ENCODE measurements at regions not wholly inside any gene's neighbourhood (a gene's known extent, or its start where the extent isn't known, plus 50 kb on each side); places are given as distances from the start of the nearest gene placed in this dataset.

DNA sequence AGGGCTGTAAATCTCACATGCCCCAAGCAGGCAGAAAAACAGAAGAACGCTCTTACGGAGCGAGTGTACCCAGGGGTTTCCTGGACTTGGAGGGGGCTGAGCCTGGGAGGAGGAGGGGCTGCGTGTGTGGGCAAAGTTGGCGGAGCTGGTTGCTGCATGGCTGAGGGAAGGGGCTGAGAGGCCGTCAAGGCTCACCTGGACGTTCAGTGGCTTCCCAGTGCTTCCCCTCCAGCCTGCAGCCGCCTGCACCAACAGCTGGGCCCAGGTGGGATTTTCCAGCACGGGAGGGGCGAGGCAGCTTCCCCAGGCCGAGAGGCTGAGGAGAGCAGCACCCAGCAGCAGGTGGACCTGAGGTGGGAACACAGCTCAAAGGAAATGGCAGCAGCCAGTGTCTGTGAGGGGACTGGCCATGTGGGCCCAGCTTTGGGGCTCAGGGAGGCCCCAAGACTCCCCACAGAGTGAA is 70.6 kb upstream of the CTDP1 start:
- no peak for DNase-seq (ENCODE audit: low read depth in 4 of 4, low spot score in 3 of 4)

DNA sequence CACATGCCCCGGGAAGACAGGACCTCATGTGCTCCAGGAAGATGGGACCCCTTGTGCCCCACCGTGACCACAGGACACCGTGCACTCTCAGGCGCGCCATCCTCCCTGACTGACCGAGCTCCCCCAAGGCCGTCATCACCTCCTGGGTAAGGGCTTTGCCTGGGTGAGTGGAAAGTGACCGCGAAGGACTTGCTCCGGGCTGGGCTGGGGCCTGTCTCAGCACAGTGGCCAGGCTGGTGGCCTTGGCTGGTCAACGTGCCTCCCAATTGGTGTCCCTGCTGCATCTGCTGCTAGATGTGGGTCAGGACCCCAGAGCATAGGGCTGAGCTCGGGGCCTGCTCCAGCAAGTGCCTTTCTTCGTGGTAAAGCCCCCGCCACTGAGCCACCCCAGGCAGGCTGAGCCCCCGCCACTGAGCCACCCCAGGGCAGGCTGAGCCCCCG is 69.7 kb upstream of the CTDP1 start:
- DNase-seq (ENCODE audit: low read depth in 4 of 4, low spot score in 3 of 4): no peak

DNA sequence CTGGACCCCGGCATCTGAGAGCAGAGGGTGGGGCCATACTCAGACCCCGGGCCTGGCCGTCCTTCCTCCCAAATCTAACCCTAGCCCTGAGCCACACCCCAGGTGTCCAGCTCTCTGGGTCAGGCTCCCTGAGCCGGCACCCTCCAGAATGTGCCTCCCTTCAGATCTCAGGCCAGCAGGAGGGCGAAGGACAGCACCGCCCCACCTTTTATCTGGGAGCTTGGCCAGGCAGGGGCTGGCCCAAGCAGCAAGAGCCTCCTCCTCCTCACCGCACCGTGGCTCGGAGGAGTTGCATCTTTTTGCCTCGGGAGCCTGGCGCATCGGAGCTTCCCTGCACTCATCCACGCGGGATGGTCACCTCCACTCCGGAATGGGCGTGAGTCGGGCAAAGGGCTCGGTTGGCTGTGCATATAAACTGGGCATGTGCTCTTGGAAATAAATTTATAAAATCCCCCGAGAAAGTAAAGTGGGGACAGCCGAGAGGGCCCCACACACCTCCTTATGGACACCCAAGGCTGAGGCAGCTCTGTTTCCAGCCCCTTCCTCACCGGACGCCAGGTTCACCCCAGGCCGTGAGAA is 69.1 kb upstream of the CTDP1 start:
- no peak for DNase-seq (ENCODE audit: low read depth in 4 of 4, low spot score in 3 of 4)

DNA sequence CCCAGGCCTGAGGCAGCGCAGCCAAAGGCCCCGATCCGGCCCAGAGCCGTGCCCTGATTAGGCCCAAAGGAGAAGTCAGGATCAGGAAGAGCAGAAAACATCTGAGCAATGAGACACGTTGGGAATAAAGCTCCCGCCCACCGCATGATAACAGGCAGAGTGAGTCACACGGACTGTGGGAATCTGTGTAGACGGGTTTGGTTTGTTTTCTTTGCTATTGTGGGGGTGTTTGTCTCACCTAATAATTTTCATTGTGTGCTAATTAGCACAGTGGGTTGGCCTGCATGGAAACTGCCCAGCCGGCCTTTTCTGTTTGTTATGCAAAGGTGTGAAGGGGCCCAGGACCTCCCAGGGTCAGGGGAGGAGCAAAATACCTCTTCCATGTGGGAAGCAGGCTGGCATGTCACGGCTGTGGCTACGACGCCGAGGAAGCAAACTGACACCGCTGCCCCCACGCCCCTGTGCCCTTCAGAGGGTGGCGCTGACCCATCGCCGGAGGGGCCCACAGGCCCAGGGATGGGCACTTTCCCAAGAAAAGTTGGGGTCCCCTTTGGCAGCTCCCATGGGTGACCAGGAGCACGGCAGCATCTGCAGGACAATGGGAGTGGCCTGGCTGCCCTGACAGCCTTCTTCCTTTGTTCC is 68.4 kb upstream of the CTDP1 start:
- no peak for DNase-seq (ENCODE audit: low read depth in 4 of 4, low spot score in 3 of 4)

DNA sequence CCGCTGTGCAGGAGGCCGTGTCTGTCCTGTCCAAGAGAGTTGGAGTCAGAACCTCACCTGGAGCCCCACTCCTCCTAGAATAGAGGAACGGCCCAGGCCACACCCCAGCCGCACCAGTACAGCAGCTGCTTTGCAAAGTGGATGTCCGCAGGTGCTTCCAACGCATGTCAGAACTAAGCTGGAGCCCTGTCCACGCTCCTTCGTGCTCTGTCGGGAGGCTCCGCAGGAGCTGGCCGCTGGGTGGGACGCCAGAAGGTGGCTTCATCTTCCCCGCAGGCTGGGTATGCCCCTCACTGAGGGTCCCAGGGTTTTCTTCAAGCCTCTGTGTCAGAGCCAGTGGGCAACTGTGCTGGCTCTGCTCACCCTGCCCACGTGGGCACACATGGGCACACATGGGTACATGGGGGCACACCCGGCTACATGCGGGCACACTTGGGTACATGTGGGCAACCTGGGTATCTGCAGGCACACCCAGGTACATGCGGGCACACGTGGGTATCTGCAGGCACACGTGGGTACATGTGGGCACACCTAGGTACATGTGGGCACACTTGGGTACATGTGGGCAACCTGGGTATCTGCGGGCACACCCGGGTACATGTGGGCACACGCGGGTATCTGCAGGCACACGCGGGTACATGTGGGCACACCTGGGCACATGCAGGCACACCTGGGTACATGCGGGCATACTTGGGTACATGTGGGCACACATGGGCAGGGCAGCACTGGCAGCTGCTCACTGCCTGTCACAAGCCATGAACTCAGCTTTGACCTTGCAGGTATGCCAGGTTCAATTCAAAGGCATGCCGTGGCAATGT is 67.1 kb upstream of the CTDP1 start:
- DNase-seq (ENCODE audit: low read depth in 4 of 4, low spot score in 3 of 4): no peak

DNA sequence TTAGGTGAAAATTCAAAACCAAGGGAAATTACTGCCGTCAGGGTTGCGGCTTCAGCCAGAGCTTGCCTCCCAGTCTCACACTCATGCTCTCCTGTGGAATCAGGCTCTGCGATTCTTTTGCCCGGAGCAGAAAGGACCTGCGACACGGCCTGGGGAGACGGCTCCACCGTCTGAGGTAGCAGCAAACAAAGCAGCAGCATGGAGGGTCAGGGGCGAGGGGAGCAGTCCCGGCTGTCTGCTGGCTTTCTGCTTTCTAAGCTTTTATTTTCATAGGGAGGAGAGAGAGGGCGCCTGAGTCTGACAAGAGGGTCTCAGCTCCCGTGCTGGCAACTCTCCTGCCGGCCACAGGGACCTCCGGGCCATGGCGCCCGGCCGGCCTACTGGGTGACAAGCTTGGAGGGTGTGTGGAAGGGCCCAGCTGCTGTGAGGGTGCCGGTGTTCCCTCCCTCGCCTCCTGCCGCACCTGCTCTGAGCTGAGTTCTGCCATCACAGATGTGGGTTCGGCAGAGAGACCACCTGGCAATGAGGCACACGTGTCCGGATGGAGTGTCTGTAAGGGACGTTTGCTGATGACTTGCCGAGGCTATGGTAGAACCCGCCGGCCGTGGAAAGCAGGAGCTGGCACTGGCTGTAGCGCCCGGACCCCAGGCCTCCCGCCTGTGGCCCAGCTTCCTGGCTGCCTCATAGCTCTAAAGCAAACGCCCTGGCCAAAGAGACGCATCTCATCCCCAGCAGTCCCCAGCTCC is 66.2 kb upstream of the CTDP1 start:
- DNase-seq (ENCODE audit: low read depth in 4 of 4, low spot score in 3 of 4): no peak

DNA sequence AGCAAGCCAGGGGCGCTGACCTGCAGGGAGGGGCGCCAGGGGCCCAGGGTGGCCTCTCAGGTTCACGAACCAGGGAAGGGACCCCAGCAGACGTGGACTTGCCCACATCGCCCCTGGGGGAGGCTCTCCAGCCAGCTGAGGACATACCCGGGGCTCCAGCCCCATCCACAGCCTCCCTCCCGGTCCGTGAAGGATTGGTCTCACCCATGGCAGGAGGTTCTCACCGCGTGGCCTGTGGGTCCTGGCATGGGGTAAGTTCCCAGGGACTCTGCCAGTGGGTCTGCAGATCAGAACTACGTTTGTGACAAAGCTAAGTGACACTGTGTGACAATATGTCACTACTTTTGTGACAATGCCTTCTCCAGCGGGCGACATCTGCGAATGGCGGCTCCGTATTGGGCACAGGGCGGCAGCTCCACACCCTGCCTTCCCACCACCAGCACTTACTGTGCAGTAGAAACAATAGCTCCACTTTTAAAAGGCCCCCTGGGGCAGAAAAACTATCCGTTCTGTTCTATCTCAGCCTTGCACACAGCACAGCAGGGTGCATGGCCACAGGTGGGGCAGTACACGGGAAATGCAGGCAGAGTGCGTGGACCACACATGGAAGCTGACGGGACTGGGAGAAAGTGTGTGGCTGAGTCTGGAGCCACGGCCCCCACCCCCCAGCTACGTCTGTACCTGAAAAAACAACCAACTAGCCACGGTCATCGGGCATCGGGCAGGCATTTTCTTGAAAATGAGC is 65.2 kb upstream of the CTDP1 start:
- no peak for DNase-seq (ENCODE audit: low read depth in 4 of 4, low spot score in 3 of 4)

DNA sequence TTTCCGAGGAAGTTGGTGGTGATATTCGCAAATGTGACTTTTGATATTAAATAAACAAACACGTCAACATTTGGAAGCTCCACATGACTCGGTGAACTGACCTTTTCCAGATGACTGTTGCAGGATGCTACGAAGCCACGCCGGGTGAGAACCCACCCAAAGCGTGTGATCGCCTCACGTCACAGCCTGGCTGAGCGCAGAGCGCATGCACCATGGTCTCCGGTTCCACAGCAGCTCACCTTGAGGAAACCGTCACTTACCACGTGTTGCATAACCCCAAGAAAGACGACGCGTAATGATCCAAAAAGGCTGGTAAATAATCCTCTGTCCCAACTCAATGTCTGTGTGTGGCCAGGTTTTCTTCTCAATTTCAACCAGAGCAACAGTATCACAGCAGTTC is 64.5 kb upstream of the CTDP1 start:
- no peak for DNase-seq (ENCODE audit: low read depth in 4 of 4, low spot score in 3 of 4)

DNA sequence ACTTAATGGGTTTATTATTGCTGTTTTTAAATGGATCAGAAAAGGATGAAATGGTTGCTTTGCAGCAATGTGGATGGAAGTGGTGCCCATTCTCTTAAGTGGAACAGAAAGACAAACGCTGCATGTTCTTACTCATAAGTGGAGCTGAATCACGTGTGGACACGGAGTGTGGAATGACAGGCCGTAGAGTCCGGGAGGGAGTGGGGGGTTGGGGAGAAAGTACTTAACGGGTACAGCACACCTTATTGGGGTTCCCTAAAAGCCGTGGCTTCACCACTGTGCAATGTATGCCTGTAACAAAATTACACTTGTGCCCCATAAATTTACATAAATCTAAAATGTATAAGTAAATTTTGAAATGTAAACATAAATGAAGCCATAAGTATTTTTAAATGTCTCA is 64.0 kb upstream of the CTDP1 start:
- no peak for DNase-seq (ENCODE audit: low read depth in 4 of 4, low spot score in 3 of 4)

DNA sequence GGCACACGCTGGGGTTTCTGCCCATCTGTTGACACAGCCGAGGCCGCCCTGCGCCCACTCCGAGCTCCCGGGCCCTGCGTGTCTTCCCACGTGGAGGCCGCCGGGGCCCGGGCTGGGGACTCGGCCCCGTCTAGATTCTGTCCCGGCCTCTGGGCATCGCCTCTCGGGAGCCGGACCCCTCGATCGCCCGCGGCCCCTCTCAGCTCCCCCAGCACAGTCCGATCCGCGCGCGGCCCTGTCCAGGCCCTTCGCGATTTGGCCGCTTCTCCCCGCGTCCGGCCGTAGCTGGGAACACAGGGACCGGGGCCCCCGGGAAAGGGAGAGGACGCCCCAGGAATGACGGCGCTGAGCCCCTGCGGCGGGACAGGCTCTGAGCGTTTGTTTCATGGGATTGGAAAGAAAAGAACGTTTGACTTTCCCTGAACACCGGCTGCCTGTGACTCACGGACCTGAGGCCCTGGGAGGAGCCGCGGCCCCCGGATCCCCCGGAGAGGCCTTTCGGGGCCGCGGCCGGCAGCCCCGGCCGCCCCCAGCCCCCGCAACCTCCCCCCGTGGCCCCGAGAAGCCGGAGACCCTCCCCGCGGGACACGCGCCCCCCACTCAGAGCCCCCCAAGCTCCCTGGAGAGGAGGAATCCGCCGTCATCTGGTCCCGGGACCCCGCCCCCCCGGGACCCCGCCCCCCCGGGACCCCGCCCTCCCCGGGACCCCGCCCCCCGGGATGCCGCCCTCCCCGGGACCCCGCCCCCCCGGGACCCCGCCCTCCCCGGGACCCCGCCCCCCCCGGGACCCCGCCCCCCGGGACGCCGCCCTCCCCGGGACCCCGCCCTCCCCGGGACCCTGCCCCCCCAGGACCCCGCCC is 62.7 kb upstream of the CTDP1 start:
- no peak for DNase-seq (ENCODE audit: low read depth in 4 of 4, low spot score in 3 of 4)

DNA sequence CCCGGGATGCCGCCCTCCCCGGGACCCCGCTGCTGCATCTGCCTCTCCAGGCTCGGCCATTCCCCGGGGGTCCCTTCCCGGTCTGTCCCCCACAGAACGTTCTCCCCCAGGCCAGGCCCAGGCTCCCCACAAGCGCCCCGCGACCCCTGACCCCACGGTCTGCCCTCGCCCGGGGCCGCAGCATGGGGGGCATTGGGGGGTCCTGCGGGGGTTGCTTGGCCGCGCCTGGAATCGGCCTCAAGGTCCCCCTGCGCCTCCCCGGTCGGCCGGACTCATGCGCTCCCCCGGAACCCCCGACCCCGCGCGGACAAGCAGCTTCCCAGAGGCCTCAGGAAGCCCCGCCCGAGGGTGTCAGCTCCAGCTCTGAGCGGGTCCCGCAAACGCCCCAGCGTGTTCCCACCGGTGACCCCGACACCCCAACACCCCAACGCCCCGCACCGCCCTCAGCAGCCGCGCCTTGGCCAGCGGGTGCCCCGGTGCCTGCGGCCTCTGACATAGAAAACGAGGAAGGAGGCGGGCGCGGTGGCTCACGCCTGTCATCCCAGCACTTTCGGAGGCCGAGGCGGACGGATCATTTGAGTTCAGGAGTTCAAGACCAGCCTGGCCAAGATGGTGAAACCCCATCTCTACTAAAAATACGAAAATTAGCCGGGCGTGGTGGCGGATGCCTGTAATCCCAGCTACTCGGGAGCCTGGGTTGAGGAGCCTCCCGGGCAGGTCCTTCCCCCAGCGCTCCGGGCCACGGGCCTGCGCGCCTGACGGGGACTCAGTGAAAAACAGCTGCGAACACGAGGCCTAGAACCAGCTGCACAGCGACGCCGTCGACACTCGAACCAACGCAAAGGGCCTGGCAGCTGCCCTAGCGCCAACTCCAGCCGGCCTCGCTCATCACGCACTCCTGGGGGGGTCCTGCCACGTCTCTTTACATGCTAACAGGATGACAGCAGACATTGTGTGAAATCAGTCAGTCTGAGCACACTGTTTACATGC is 61.8 kb upstream of the CTDP1 start:
- DNase-seq (ENCODE audit: low read depth in 4 of 4, low spot score in 3 of 4): no peak

DNA sequence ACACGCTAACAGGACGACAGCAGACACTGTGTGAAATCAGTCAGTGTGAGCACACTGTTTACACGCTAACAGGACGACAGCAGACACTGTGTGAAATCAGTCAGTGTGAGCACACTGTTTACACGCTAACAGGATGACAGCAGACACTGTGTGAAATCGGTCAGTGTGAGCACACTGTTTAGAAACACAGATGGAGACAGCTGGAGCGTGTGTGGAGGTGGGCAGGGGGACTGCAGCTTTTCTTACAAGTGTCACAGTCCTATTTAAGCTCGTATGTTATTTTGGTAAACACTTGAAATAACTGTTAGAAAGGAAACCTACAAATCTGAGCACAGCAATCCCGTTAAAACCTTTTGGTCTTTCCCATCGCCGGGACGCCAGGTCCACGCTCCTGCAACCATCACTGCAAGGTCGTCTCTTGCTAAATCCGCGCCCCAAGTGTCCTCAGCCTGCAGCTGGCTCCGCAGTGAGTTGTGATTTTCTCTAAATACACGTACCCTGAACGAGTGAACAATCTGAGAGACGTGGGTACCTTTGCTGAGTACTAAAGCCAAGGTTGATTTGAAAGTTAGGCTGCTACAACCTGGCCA is 58.9 kb upstream of the CTDP1 start:
- no peak for DNase-seq (ENCODE audit: low read depth in 4 of 4, low spot score in 3 of 4)

DNA sequence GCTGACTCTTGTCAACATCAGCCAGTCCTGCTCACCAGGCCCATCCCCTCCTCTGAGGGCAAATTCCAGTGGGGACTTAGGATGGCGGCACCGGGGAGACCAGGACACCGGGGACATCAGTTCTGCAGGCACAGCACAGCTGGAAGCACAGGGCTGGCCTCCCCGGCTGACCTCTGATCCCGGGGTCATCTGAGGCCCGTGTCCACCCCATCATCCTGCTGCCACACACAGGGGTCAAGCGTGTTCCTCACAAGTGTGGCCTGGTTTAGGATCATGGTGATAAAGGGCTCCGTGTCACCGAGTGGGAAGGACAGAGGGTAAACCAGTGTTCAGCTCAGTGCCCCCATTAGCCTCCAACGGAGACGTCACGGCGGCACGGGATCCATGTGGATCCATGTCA is 58.1 kb upstream of the CTDP1 start:
- DNase-seq (ENCODE audit: low read depth in 4 of 4, low spot score in 3 of 4): no peak

DNA sequence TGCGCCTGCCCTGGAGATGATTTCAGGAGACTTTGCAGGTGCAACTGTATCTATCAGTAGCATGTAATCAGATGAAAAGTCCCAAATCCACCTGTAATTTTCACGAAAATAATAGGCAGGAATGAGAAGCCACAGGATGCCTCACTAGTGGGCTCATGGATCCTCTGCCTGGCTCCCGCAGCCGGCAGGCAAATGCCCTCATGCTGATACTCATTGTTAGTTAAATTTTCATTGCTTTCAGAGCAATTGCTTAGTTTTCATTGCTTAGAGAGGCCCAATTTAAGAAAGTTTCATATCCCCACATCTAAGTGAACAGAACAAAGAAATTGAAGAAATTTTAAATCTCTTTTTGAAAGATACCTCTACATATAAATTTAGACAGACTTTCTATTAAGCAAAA is 57.6 kb upstream of the CTDP1 start:
- DNase-seq (ENCODE audit: low read depth in 4 of 4, low spot score in 3 of 4): no peak

DNA sequence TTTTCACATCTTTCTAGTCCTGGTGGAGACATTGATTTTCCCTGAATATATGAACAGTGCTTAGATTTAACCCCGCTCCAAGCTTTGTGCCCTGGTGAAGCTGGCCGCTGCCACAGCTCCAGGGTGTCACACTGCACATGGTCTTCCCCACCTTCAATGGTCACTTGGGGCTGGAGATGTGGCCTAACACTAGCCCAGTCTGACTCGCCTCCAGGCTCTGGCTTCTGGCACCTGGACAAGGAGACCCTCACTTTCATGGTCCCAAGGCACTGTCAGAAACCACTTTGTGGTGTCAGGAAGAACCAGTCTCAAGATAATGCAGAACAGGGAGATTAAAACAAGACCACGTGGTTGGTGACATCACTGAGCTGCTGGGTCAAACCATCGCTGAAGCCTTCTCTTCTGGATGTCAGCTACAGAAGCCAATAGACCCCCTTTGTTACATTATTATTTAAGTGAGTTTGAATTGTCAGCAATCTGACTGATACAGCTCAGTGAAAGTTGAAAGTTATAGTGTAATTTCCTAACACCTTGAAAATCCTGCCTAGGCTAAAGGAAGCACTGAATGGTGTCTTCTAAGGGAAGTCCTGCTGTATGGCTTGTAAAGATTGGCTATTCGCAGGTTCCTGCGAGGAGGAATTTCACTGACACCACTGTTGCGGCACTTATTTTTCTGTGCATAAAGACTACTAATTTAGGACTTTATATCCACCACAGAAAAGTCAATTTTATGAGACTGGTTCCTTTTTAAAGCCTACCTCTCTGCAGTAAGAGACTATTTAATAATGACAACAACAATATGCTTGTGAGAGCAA is 55.0 kb upstream of the CTDP1 start:
- DNase-seq (ENCODE audit: low read depth in 4 of 4, low spot score in 3 of 4): no peak

DNA sequence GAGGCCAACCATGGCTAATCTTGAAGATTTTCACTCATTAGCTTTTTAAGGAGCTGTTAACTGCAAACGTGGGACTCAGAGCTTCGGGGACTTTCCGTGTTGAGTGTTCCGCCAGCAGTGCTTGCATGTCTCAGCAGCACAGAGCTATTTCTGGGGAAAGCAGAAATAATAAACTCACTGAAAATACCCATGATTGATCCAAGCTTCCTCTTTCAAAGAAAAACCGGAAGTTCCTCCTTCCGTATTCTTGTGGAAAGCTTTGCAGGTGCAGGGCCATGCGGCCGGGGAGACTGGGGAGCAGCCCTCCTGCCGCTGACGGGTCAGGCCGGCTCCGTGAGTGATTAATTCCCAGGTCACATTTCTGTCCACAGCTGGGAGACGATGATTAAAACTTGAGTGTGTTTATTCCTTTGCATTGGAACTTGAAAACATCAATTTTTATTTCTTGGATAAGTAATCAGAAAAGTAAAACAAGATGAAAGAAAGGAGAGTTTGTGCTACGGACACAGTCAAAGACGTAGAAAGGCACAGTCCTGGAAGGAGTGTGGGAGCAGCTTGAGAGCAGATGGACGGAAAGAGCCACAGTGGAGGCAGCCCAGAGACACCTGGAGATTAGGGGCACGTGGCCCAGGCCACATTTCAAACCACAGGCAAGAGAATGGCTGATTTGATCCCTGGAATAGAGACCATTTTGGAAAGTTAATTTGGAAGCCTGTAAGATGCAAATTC is 54.2 kb upstream of the CTDP1 start:
- DNase-seq (ENCODE audit: low read depth in 4 of 4, low spot score in 3 of 4): no peak
